GM21360 (cell line): ENCODE measurements at regions not wholly inside any gene's neighbourhood (a gene's known extent, or its start where the extent isn't known, plus 50 kb on each side); places are given as distances from the start of the nearest gene placed in this dataset.

Experiments used
- ATAC-seq: cut with Tn5 transposase; IDR thresholded peaks from one replicate; pipeline ENCODE4 v1.9.1; 2021; ENCODE audit warnings: mild to moderate bottlenecking, moderate library complexity; ENCODE audit not compliant: unreplicated experiment

- no peak for ATAC-seq
These were observed 139.3 kb downstream of the IRF8 start for GRCh38 chr16:86037999-86038925.

GRCh38 chr16:86038926-86039310 is 140.0 kb downstream of the IRF8 start:
- no peak for ATAC-seq

DNA sequence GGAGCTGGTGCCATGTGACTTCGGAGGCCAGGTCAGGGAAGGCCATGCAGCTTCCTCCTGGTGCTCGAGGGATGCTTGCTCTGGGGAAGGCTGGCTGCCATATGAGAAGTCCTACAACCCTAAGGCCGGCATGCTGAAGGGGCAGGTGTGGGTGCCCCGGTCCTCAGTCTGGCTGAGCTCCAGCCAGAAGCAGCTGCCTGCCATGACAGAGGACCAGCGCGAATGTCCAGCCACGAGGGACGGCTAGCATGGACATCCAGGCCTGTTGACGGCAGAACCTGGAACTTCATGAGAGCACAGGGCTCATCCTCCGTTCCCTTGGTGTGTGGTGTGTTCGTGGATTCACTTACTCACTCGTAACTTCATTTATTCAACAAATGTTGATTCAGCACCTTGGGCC is 140.6 kb downstream of the IRF8 start:
- ATAC-seq, result no peak

DNA sequence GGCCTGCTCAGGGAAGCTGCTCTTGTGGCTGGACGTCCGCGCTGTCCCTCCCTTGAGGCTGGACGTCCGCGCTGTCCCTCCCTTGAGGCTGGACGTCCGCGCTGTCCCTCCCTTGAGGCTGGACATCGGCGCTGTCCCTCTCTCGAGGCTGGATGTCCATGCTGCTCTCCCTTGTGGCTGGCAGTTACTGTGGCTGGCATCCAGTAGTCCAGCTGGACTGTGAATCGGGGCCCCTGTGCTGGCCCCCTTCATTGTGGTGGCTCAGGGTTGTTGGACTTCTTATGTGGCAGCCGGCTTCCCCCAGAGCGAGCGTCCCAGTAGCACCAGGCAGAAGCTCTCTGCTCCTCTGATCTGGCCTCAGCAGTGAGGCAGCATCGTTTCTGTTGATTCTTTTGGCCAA is 141.5 kb downstream of the IRF8 start:
- no peak for ATAC-seq

DNA sequence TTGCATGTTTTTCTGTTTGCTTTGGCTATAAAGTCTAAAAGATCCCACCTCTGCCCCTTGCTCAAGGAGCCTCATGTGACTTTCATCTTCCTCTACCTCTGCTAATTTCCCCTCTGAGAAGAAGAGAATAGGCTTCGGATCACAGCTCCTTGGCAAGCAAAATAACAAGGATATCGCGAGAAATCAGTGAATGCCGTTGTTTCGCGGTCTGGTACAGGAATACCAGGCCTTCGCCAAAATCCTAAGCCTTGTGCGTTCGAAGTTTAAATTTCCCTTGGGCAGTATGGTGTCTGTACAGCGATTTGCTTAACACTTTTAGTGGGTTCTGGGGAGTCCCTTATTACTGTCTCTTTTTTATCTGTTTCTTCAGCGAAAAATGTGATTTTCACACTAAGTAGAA is 142.3 kb downstream of the IRF8 start:
- ATAC-seq, result no peak

DNA sequence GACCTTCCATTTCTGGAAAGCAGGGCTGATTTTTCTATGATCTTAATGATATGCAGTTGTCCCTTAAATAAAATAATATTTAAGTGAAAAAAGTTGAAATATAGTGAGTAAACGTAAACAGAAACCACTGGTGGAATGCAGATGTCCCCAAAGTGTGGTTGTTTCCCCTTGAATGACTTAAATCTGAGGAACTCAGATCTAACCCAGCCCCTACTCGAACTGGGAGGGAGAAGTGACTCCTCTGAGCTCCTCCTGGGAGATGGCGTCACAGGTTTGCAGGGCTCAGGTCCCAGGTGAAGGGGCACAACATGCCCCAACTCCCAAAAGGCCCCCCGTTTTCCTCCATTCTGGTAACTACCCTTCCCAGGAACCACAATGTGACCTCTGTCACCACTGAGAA is 142.8 kb downstream of the IRF8 start:
- no peak for ATAC-seq

DNA sequence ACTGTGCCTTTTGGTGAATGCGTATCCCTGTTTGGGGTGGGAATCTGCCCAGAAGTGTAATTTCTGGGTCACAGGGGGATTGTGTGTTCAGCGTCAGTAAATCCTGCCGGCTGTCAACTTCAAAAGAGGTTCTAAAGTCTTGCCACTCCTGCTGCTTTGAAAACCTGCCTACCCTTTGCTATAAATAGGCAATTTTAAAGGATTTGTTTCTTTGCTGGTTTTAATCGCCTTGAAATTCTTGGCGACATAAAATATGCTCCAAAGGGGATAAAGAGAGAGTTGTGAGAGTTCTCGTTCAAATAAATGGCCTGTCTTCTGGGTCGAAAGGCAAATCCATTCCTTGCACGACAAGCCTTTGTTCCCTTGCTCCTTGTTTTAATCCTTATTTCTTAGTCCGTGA is 143.4 kb downstream of the IRF8 start:
- ATAC-seq, result no peak

- ATAC-seq, result no peak
These were observed 144.2 kb downstream of the IRF8 start for GRCh38 chr16:86042996-86043725.

GRCh38 chr16:86044241-86044671 is 145.3 kb downstream of the IRF8 start:
- ATAC-seq, result no peak

- ATAC-seq, result no peak
These were observed 146.1 kb downstream of the IRF8 start for GRCh38 chr16:86044881-86045590.

- no peak for ATAC-seq
These were observed 146.6 kb downstream of the IRF8 start for GRCh38 chr16:86045591-86045971.

- no peak for ATAC-seq
These were observed 147.1 kb downstream of the IRF8 start for GRCh38 chr16:86046026-86046425.

GRCh38 chr16:86046667-86047270 is 147.8 kb downstream of the IRF8 start:
- no peak for ATAC-seq

GRCh38 chr16:86048221-86048620 is 149.3 kb downstream of the IRF8 start:
- no peak for ATAC-seq

GRCh38 chr16:86048882-86049585 is 150.1 kb downstream of the IRF8 start:
- no peak for ATAC-seq

GRCh38 chr16:86049641-86050040 is 150.7 kb downstream of the IRF8 start:
- no peak for ATAC-seq

DNA sequence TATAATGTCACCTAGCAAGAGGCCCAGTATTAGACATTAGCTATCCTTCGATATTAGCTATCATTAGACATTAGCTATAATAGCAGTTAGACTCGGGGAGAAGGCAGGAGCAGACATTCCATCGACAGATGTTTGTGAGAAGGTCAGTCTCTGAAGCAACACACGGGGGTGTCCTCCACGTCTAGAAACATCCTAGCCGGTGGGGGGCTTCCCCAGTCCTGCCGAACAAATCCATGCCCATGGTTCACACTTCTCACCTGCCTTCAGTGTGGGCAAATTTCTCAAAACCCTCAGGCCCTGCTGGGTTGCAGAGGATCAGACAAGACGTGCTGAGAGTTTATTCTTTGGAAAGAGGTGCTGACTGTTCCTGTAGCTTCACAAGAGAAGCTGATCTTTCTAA is 151.1 kb downstream of the IRF8 start:
- no peak for ATAC-seq

DNA sequence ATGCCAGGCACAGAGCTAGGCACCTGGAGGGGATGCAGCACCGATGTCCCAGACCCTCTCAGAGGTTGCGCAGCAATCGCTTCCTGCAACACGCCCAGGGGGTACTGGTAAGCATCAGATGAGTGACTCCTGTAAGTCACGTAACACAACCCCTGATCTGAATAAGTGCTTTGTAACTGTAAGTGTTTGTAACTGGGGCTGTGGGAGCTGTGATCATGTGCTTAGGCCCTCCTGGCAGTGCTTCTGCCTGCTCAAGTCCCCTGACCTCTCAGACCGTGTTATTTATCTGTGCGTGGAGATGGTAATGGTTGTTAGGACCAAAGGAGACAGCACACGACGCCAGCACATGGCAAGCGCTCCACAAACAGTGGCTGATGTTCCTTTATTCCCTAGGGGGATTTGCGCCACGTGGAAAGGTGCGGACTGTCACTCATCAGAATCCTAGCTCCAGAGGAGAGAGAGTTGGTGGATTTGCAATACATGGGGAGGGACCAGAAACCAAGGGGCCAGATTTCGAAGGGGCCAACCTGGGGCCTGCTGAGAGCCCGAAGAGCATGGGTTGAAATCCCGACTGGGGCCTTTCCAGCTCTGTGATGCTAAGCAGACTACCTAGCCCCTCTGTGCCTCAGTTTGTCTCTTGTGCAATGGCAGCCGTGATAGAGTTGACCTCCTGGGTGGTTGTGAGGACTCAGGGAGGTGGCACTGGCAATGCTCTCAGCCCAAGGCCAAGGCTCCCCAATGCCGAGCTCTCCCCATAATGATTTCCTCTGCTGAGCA is 151.8 kb downstream of the IRF8 start:
- ATAC-seq, result no peak

DNA sequence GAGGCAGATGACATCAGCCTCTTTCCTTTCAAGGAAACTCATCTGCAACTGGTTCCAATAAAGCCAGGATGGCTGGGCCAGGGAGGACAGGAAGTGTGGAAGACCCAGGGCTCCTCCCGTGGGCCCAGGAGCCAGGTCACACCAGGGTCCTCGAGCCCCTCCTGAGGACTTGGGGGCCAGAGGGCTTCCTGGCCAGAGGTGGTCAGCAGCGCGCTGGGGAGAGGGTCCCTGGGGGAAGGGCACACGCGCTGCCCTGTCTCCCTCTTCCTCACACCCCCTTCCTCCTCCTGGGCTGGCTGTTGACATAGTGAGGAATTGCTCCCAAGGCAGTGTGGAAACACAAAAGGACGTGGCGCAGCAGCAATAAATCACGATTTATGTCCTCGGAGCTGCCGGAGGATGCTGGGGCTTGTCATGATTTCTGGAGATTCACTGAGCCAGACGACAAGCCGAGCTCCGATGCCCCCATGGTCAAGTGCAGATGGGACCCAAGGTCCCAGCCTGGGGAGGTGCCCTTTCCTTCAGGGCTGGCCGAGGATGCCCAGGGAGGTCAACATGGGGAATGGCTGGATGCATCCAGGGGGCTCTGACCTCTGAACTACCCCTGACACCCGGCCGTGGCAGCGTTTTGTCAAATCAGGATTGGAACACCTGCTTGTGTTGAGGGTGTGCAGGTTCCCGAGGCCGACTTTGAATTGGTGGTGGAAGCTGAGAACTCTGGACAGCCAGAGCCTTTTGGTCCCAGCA is 152.6 kb downstream of the IRF8 start:
- no peak for ATAC-seq
